ENCODE measurements at regions not wholly inside any gene's neighbourhood (a gene's known extent, or its start where the extent isn't known, plus 50 kb on each side); places are given as distances from the start of the nearest gene placed in this dataset.

GRCh38 chrX:82675104-82675503 lies 833.0 kb upstream of the POU3F4 start:
- Histone ChIP-seq H2BK15ac (ENCODE audit: low read length) (no peak overlapping the region), H3K18ac (ENCODE audit: extremely low read depth, low read length) (no peak overlapping the region), H3K9ac (replicated peaks in 1 of 4; ENCODE audit: extremely low read depth in 1 of 4, low read depth in 3 of 4, low read length in 3 of 4) (no peak overlapping the region), H3K27ac (ENCODE audit: low read depth, low read length) (no peak overlapping the region), H3K23me2 (ENCODE audit: low read depth, low read length) (no peaks in the 10 kb centered on the region), H3K14ac (ENCODE audit: insufficient read length) (no peak overlapping the region), H3K4ac (replicated peaks; ENCODE audit: insufficient read length, low read depth, low read length) (no peak overlapping the region), H3K4me3 (ENCODE audit: extremely low read depth in 1 of 4, insufficient read depth in 2 of 4, low read depth in 3 of 4, low read length in 4 of 4) (no peak overlapping the region), H4K8ac (ENCODE audit: extremely low read depth, insufficient read depth, low read length) (no peak overlapping the region), H2BK5ac (ENCODE audit: low read depth, low read length) (no peak overlapping the region), H2AFZ (ENCODE audit: low read length) (no peak overlapping the region), H3K56ac (replicated peaks; ENCODE audit: insufficient read length, low read depth, low read length) (no peak overlapping the region), H3K79me2 (ENCODE audit: control insufficient read depth in 1 of 2, insufficient read depth in 2 of 2, low read length in 2 of 2) (no peaks in the 10 kb centered on the region), H4K5ac (ENCODE audit: insufficient read length, low read depth, low read length) (no peak overlapping the region), H2BK12ac (ENCODE audit: low read depth, low read length) (no peak overlapping the region), H3K23ac (ENCODE audit: insufficient read length) (no peak overlapping the region), H3K4me1 (replicated peaks in 1 of 4; ENCODE audit: control insufficient read depth in 3 of 4, insufficient read depth in 4 of 4, low read length in 3 of 4) (no peaks in the 10 kb centered on the region), H4K20me1 (replicated peaks in 1 of 2; ENCODE audit: control insufficient read depth in 1 of 2, insufficient read depth in 2 of 2, low read length in 2 of 2) (no peaks in the 10 kb centered on the region), H3K36me3 (ENCODE audit: control insufficient read depth in 2 of 4, insufficient read depth in 4 of 4, low read length in 3 of 4) (no peaks in the 10 kb centered on the region), H3K79me1 (ENCODE audit: low read depth, low read length) (no peaks in the 10 kb centered on the region), H3K4me2 (ENCODE audit: insufficient read depth in 1 of 2, low read depth in 2 of 2, low read length in 2 of 2) (no peak overlapping the region), H2BK120ac (replicated peaks; ENCODE audit: low read depth, low read length) (no peak overlapping the region), H2BK20ac (ENCODE audit: low read length) (no peak overlapping the region), H3K27me3 (replicated peaks in 1 of 4; ENCODE audit: control insufficient read depth in 3 of 4, extremely low read depth in 1 of 4, insufficient read depth in 3 of 4, low read length in 3 of 4) (no peaks in the 10 kb centered on the region), H4K91ac (replicated peaks; ENCODE audit: insufficient read length, low read length) (no peak overlapping the region), H3K9me3 (ENCODE audit: insufficient read depth in 2 of 2, low read depth in 1 of 2, low read length in 1 of 2) (no peaks in the 10 kb centered on the region), H2AK5ac (ENCODE audit: low read depth, low read length) (no peak overlapping the region)
- no peak for DNase-seq (ENCODE audit: low read depth in 1 of 2, low spot score in 2 of 2)
- CTCF ChIA-PET (ENCODE audit: partially characterized antibody): interaction anchor here (2.1 kb wide), 1 partner anchor 10 kb away, joined by 5 read pairs; no protein-coding TSS in a partner anchor
- POLR2A ChIA-PET (ENCODE audit: partially characterized antibody): no interaction called here
- no peak for FAIRE-seq
- TF ChIP-seq SP4 (IDR thresholded peaks at IDR 0.05; ENCODE audit: low read length) (no peak), TAF1 (IDR thresholded peaks at IDR 0.05; ENCODE audit: low read depth, low read length) (no peak), EP300 (IDR thresholded peaks at IDR 0.05; ENCODE audit: borderline replicate concordance in 1 of 2, low read depth in 2 of 2, low read length in 2 of 2) (no peak), MAFK (IDR thresholded peaks at IDR 0.05; ENCODE audit: low read depth, low read length) (no peak), POLR2A (IDR thresholded peaks at IDR 0.05; ENCODE audit: control extremely low read depth in 1 of 2, low read depth in 2 of 2, low read length in 2 of 2) (no peak), BCL11A (IDR thresholded peaks at IDR 0.05; ENCODE audit: low read depth in 2 of 2, low read length in 2 of 2) (no peak), CREB1 (IDR thresholded peaks at IDR 0.05) (no peak)

Measured in H1 (cell line).